Lower leg skin (tissue), 3 donors: ENCODE measurements at regions not wholly inside any gene's neighbourhood (a gene's known extent, or its start where the extent isn't known, plus 50 kb on each side); places are given as distances from the start of the nearest gene placed in this dataset.

Experiments used
- CTCF ChIP-seq, 3 donors: fragments of 450-650 bp; IDR thresholded peaks; one replicate each; pipeline ENCODE4 v1.5.1; 2016; ENCODE audit warnings: antibody characterized with exemption in 3 of 3, mild to moderate bottlenecking in 3 of 3, moderate library complexity in 2 of 3
- POLR2A ChIP-seq, 2 donors: fragments of 450-650 bp; IDR thresholded peaks; one replicate each; pipeline ENCODE4 v1.6.1; 2016 to 2017; ENCODE audit warnings: antibody characterized with exemption in 2 of 2, mild to moderate bottlenecking in 1 of 2, moderate library complexity in 1 of 2

- no peak for TF ChIP-seq CTCF (IDR thresholded peaks at IDR 0.05)
- no peak for TF ChIP-seq POLR2A (IDR thresholded peaks at IDR 0.05)
These were observed 214.5 kb downstream of the IRS1 start for GRCh38 chr2:226585130-226585561.
